HG03060 (cell line): ENCODE measurements at regions not wholly inside any gene's neighbourhood (a gene's known extent, or its start where the extent isn't known, plus 50 kb on each side); places are given as distances from the start of the nearest gene placed in this dataset.

Experiments used
- ATAC-seq: cut with Tn5 transposase; IDR thresholded peaks from one replicate; pipeline ENCODE4 v1.9.1; 2021; ENCODE audit warnings: low read depth, moderate number of reproducible peaks; ENCODE audit not compliant: unreplicated experiment

- ATAC-seq: no peak
Measured at GRCh38 chr1:14538335-14538734, 60.1 kb upstream of the KAZN start.

- no peak for ATAC-seq
Measured at GRCh38 chr1:14539309-14539708, 59.2 kb upstream of the KAZN start.

- no peak for ATAC-seq
Measured at GRCh38 chr1:14539953-14540563, 58.4 kb upstream of the KAZN start.

- ATAC-seq: no peak
Measured at GRCh38 chr1:14541348-14541747, 57.1 kb upstream of the KAZN start.

DNA sequence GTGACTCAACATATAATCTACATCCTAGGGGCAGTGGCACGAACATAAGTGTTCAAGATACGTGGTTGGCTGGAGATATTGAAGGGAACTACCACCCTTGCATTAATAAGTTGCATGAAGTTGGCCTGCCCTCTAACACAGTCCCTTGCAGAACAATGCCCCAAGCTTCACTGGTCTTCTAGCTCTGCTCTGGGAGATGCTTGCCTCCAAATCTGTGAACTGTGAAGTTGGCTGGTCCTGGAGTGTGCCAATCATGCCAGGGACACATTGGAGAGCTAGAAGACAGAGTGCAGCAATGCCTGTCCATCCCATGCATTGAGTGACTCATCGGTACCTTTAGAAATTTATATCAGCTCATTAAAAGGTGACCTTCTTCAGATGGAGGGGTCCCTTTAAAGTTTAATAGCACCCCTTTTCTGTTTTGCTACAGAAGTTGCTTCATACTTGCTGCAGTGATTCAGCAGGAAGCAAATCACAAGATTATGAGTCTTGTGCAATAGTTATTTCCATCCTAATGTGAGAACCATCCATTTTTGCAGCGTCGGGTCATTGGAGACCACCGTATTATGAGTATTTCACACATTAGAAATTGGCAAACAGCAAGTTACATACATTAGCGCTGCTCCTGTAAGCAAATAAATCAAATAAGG, 55.2 kb upstream of the KAZN start:
- no peak for ATAC-seq

DNA sequence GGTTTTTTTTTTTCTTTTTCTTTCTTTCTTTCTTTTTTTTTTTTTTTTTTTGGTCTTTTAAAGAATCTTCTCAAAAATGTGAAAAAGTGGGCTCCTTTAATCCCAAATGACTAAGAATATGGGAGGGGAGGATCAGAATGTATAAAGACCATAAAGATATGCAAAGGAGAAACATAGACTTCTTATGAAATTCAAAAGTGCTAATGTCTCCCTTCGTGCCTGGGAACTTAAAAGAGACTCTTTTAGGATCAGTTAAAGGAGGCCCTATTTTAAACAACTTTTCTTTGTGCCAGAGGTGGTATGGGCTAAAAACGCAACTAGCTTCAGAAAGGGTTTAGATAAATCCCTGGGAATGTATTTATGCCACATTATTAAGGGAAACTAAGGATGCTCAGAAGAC, 54.2 kb upstream of the KAZN start:
- ATAC-seq: no peak

DNA sequence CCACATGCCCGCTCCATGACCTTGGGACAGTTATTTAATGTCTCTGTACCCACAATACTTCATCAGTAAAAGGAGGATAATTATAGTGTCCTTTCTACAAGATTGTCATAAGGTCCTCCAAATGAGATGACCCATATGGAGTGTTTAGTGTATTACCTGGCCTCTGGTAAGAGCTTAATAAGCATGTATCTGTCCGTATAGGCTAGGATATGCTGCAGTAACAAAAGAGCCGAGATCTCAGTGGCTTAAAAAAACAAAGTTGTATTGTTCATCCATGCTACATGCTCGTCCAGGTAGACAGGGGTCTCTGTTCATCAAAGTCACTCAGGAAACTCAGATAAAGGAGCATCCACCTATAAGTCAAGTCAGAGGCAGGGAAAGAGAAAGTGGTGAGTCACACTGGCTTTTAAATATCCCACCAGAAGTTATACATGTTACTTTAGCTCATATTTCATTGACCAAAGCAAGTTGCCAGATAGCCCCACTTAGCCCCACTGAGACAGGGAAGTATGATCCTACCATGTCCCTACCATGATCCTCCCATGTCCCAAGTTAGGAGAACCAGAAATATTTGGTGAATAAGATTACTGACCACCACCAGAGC, 53.0 kb upstream of the KAZN start:
- no peak for ATAC-seq

GRCh38 chr1:14546416-14546815, 52.1 kb upstream of the KAZN start:
- ATAC-seq: no peak
